K562 (cell line): ENCODE measurements at regions not wholly inside any gene's neighbourhood (a gene's known extent, or its start where the extent isn't known, plus 50 kb on each side); places are given as distances from the start of the nearest gene placed in this dataset.

Experiments
- ATAC-seq: fragments of 200-7000 bp; cut with Tn5 transposase; 3 replicates; pipeline ENCODE4 v1.9.1; 2020; ENCODE audit warnings: moderate library complexity
- BruUV-seq: library from RNA; stranded (reverse); fragments of 400-500 nt; replicated peaks from 2 replicates; lab custom pipeline; 2021; lab: Mats Ljungman, UMichigan
- CTCF ChIA-PET: fragments of 300-600 bp; formaldehyde crosslinking; extraction: SDS; loops from one replicate; lab custom pipeline; 2021; ENCODE audit warnings: low intra/inter-chr PET ratio; lab: Yijun Ruan, JAX
- POLR2A ChIA-PET: fragments of 300-600, 350-650 bp; sonication (Branson Sonifier 250); formaldehyde crosslinking; extraction: SDS; loops from one replicate; lab custom pipeline; 2021; ENCODE audit warnings: antibody characterized with exemption, inconsistent platforms; lab: Yijun Ruan, JAX
- DNase-seq, 4 experiments: peaks; one replicate each; pipeline versions ENCODE4 v3.0.0 to v3.0.0-alpha.2; 2011 to 2018; ENCODE audit warnings: low spot score in 3 of 4, mixed read lengths in 3 of 4; ENCODE audit errors: extremely low read depth in 1 of 4
- FAIRE-seq: peaks from 2 replicates; lab custom pipeline; 2011; peaks lifted over from hg19 to GRCh38; lab: Jason Lieb, UNC
- H2AFZ ChIP-seq: 2 replicates; pipeline ENCODE4 v1.6.0; 2011; ENCODE audit warnings: low read depth, low read length, control low read depth, inconsistent platforms
- H3K27ac ChIP-seq: fragments of 200-600 bp; 3 replicates; pipeline ENCODE4 v1.8.0; 2011; ENCODE audit warnings: low read depth, mild to moderate bottlenecking, control low read depth, inconsistent platforms, low read length, moderate library complexity, mixed read lengths; ENCODE audit errors: extremely low read depth
- H3K27me3 ChIP-seq, 2 experiments: fragments of 300-600 bp in 1 of 2; 2 replicates in 1 of 2; 3 replicates in 1 of 2; pipeline versions ENCODE4 v1.6.0 to v1.8.0; 2011; ENCODE audit warnings: inconsistent platforms in 2 of 2, low read length in 2 of 2, mild to moderate bottlenecking in 1 of 2, mixed read lengths in 1 of 2, moderate library complexity in 1 of 2; ENCODE audit not compliant: control insufficient read depth in 2 of 2, insufficient read depth in 2 of 2
- H3K36me3 ChIP-seq: fragments of 300-600 bp; 3 replicates; pipeline ENCODE4 v1.8.0; 2011; ENCODE audit warnings: mild to moderate bottlenecking, low read length, inconsistent platforms; ENCODE audit not compliant: control insufficient read depth, insufficient read depth
- H3K4me1 ChIP-seq, 2 experiments: fragments of 200-600 bp in 1 of 2; replicated peaks in 1 of 2; 2 replicates in 1 of 2; 3 replicates in 1 of 2; pipeline versions ENCODE4 v1.5.1 to v1.8.0; 2011; ENCODE audit warnings: inconsistent platforms in 2 of 2, low read length in 2 of 2, mild to moderate bottlenecking in 1 of 2, mixed read lengths in 1 of 2, moderate library complexity in 1 of 2; ENCODE audit not compliant: control insufficient read depth in 2 of 2, insufficient read depth in 2 of 2
- H3K4me2 ChIP-seq: 2 replicates; pipeline ENCODE4 v1.6.1; 2011; ENCODE audit warnings: low read length, control low read depth, inconsistent platforms, mixed read lengths; ENCODE audit not compliant: insufficient read depth
- H3K4me3 ChIP-seq: fragments of 200-600 bp; sonication (generic), shearing (Covaris generic); 2 replicates; pipeline ENCODE4 v1.5.1; 2016; ENCODE audit warnings: control low read depth, inconsistent platforms
- H3K79me2 ChIP-seq: fragments of 200-600 bp; 3 replicates; pipeline ENCODE4 v1.8.0; 2011; ENCODE audit warnings: low read length, inconsistent platforms; ENCODE audit not compliant: control insufficient read depth, insufficient read depth
- H3K9ac ChIP-seq, 2 experiments: 2 replicates each; pipeline versions ENCODE4 v1.6.0 to v1.6.1; 2011; ENCODE audit warnings: low read depth in 2 of 2, low read length in 2 of 2, control low read depth in 1 of 2, inconsistent platforms in 1 of 2, mild to moderate bottlenecking in 1 of 2, mixed read lengths in 1 of 2; ENCODE audit not compliant: insufficient read depth in 1 of 2
- H3K9me1 ChIP-seq: one replicate; pipeline ENCODE4 v1.6.0; 2011; ENCODE audit warnings: inconsistent platforms, mild to moderate bottlenecking, low read length, moderate library complexity; ENCODE audit not compliant: control insufficient read depth, insufficient read depth
- H3K9me3 ChIP-seq: replicated peaks from 2 replicates; pipeline ENCODE4 v1.5.1; 2011; ENCODE audit warnings: low read depth, low read length, inconsistent platforms; ENCODE audit not compliant: control insufficient read depth, insufficient read depth
- H4K20me1 ChIP-seq: replicated peaks from 2 replicates; pipeline ENCODE4 v1.6.1; 2011; ENCODE audit warnings: low read length, inconsistent platforms, mixed read lengths; ENCODE audit not compliant: control insufficient read depth, insufficient read depth
- CREB1 ChIP-seq, 2 experiments: sonication (generic) in 1 of 2; formaldehyde crosslinking in 1 of 2; IDR thresholded peaks; 2 replicates each; pipeline versions ENCODE4 v1.6.1 to v1.8.0; 2012 to 2022; ENCODE audit warnings: inconsistent platforms in 1 of 2, mild to moderate bottlenecking in 1 of 2, missing genetic modification reagents in 1 of 2, moderate library complexity in 1 of 2
- FOXP4 ChIP-seq: sonication (generic); formaldehyde crosslinking; IDR thresholded peaks from 2 replicates; pipeline ENCODE4 v1.8.0; 2022; ENCODE audit warnings: mild to moderate bottlenecking, missing genetic modification reagents, borderline replicate concordance
- TEAD2 ChIP-seq: fragments of 450-650 bp; IDR thresholded peaks from 2 replicates; pipeline ENCODE4 v1.6.1; 2016; ENCODE audit warnings: missing genetic modification characterization, control low read depth, missing compliant biosample characterization
- U2AF2 ChIP-seq: fragments of 200-400 bp; formaldehyde crosslinking; optimal IDR thresholded peaks from 2 replicates; pipeline ENCODE3; 2017; ENCODE audit warnings: low read depth, mild to moderate bottlenecking, low read length
- ZNF174 ChIP-seq: fragments of 250-450 bp; sonication (Bioruptor Pico); IDR thresholded peaks from 2 replicates; pipeline ENCODE4 v1.4.0; 2020; ENCODE audit warnings: mild to moderate bottlenecking
- ZNF780A ChIP-seq: fragments of 250-450 bp; sonication (Bioruptor Pico); IDR thresholded peaks from 2 replicates; pipeline ENCODE4 v1.5.0; 2021; ENCODE audit warnings: mild to moderate bottlenecking
- WGBS: fragments of 100-300 bp; shearing (Covaris generic); methylation state at CpG from one replicate; pipeline ENCODE4 v1.1.6; 2016; ENCODE audit warnings: low coverage, mixed read lengths; ENCODE audit not compliant: insufficient coverage; ENCODE audit errors: missing lambda C conversion rate; 5-methylcytosine and 5-hydroxymethylcytosine counted together
- in situ Hi-C: fragments of 300-500 bp; cut with MboI; formaldehyde crosslinking; loops from 4 replicates; pipeline ENCODE4 v1.15.0; 2018; ENCODE audit warnings: inconsistent platforms, mixed read lengths
- intact Hi-C: fragments of 100-400 bp; cut with micrococcal nuclease; formaldehyde crosslinking; loops from 2 replicates; pipeline ENCODE4 v1.14.2; 2022
- TF ChIP-seq, protein P1 (sequence below): fragments of 450-650 bp; IDR thresholded peaks from 2 replicates; pipeline ENCODE4 v1.6.1; 2016; ENCODE audit warnings: low read depth
- TF ChIP-seq, protein P2 (sequence below), 2 experiments: fragments of 450-650 bp in 1 of 2; sonication (generic) in 1 of 2; formaldehyde crosslinking in 1 of 2; IDR thresholded peaks in 1 of 2; conservative IDR thresholded peaks in 1 of 2; 2 replicates each; pipeline versions ENCODE4 v1.6.1 to v1.8.1; 2016 to 2023; ENCODE audit warnings: mild to moderate bottlenecking in 2 of 2, moderate library complexity in 2 of 2, inconsistent platforms in 1 of 2, missing genetic modification reagents in 1 of 2

DNA sequence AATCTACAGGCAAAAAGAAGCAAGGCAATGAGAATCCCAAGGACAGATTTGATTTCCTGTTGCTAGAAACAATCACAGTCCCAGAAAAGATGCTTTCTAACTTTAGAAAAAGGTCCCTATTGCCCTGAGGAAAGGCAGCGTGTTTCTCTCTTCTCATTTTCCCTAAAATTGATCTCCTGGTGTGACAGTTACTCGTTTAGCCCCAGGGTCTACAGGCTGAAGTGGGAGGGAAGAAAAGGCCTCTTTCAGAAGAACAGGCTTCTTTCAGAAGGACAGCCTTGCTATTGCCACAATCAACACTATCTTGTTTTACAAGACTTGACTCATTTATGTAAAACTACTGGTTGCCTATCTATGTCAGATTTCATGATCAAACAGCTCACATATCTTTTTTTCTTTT is 121.8 kb upstream of the OR4E1 start (continued):
- TF ChIP-seq, protein P1, sequence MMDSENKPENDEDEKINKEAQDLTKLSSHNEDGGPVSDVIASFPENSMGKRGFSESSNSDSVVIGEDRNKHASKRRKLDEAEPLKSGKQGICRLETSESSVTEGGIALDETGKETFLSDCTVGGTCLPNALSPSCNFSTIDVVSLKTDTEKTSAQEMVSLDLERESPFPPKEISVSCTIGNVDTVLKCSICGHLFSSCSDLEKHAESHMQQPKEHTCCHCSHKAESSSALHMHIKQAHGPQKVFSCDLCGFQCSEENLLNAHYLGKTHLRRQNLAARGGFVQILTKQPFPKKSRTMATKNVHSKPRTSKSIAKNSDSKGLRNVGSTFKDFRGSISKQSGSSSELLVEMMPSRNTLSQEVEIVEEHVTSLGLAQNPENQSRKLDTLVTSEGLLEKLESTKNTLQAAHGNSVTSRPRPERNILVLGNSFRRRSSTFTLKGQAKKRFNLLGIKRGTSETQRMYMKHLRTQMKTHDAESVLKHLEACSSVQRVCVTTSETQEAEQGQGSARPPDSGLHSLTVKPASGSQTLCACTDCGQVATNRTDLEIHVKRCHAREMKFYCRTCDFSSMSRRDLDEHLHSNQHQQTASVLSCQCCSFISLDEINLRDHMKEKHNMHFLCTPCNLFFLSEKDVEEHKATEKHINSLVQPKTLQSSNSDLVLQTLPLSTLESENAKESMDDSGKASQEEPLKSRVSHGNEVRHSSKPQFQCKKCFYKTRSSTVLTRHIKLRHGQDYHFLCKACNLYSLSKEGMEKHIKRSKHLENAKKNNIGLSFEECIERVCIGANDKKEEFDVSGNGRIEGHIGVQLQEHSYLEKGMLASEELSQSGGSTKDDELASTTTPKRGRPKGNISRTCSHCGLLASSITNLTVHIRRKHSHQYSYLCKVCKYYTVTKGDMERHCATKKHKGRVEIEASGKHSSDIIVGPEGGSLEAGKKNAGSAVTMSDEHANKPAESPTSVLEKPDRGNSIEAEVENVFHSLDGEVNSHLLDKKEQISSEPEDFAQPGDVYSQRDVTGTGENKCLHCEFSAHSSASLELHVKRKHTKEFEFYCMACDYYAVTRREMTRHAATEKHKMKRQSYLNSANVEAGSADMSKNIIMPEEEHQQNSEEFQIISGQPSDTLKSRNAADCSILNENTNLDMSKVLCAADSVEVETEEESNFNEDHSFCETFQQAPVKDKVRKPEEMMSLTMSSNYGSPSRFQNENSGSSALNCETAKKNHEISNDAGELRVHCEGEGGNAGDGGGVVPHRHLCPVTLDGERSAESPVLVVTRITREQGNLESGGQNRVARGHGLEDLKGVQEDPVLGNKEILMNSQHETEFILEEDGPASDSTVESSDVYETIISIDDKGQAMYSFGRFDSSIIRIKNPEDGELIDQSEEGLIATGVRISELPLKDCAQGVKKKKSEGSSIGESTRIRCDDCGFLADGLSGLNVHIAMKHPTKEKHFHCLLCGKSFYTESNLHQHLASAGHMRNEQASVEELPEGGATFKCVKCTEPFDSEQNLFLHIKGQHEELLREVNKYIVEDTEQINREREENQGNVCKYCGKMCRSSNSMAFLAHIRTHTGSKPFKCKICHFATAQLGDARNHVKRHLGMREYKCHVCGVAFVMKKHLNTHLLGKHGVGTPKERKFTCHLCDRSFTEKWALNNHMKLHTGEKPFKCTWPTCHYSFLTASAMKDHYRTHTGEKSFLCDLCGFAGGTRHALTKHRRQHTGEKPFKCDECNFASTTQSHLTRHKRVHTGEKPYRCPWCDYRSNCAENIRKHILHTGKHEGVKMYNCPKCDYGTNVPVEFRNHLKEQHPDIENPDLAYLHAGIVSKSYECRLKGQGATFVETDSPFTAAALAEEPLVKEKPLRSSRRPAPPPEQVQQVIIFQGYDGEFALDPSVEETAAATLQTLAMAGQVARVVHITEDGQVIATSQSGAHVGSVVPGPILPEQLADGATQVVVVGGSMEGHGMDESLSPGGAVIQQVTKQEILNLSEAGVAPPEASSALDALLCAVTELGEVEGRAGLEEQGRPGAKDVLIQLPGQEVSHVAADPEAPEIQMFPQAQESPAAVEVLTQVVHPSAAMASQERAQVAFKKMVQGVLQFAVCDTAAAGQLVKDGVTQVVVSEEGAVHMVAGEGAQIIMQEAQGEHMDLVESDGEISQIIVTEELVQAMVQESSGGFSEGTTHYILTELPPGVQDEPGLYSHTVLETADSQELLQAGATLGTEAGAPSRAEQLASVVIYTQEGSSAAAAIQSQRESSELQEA, result no peak

- in situ Hi-C loops, result no loop called here
- CTCF ChIA-PET, result no interaction called here
- Histone ChIP-seq H3K4me2 (no peak overlapping the region), H3K79me2 (no peaks in the 10 kb centered on the region), H3K4me1 (no peaks in the 10 kb centered on the region), H3K36me3 (no peaks in the 10 kb centered on the region), H2AFZ (no peak overlapping the region), H3K9me1 (no peaks in the 10 kb centered on the region), H3K4me3 (no peak overlapping the region), H3K27ac (no peak overlapping the region), H3K9me3 (no peaks in the 10 kb centered on the region), H3K27me3 (no peaks in the 10 kb centered on the region), H3K9ac (no peak overlapping the region), H4K20me1 (no peaks in the 10 kb centered on the region)
- WGBS, result 3% methylated on average over 4 of the region's 6 CpGs
- intact Hi-C loops, result no loop called here
- ATAC-seq, result no peak
- no TSS peak for BruUV-seq
- FAIRE-seq, result no peak
- POLR2A ChIA-PET, result interaction anchor here (0.5 kb wide), 1 partner anchor 1762 kb away, joined by 3 read pairs; no protein-coding TSS in a partner anchor
- DNase-seq, result no peak
- TF ChIP-seq, protein P2, sequence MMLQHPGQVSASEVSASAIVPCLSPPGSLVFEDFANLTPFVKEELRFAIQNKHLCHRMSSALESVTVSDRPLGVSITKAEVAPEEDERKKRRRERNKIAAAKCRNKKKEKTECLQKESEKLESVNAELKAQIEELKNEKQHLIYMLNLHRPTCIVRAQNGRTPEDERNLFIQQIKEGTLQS (IDR thresholded peaks at IDR 0.05), result no peak
- TF ChIP-seq, protein P2 (CRISPR knock-in tag; conservative IDR thresholded peaks at IDR 0.05), result no peak
- TF ChIP-seq CREB1 (IDR thresholded peaks at IDR 0.05) (no peak), CREB1 (CRISPR knock-in tag; IDR thresholded peaks at IDR 0.05) (no peak), TEAD2 (tag) (no peak), ZNF780A (CRISPR knock-in tag) (no peak), U2AF2 (no peak), ZNF174 (CRISPR knock-in tag) (no peak), FOXP4 (CRISPR knock-in tag) (no peak)
These were observed 118.1 kb upstream of the OR4E1 start for GRCh38 chr14:21791749-21792148.
